GM12878 (cell line): ENCODE measurements at regions not wholly inside any gene's neighbourhood (a gene's known extent, or its start where the extent isn't known, plus 50 kb on each side); places are given as distances from the start of the nearest gene placed in this dataset.
"Not testable (repeated sequence)": the region's sequence is repeated elsewhere in the genome, so short reads cannot be mapped to it uniquely, and the experiment has no call there.

Source experiments
- POLR2AphosphoS5 ChIP-seq: IDR thresholded peaks from 2 replicates; pipeline ENCODE4 v1.6.1; 2011; ENCODE audit warnings: mild to moderate bottlenecking, low read length, inconsistent platforms
- ZNF24 ChIP-seq: fragments of 450-650 bp; IDR thresholded peaks from 2 replicates; pipeline ENCODE4 v1.6.1; 2017; ENCODE audit warnings: antibody characterized with exemption, mild to moderate bottlenecking

GRCh38 chr4:128644693-128645654, 164.5 kb upstream of the JADE1 start:
- TF ChIP-seq POLR2AphosphoS5, ZNF24: not testable (repeated sequence)
